Activated CD4-positive, alpha-beta T cell treated with anti-CD3 and anti-CD28 coated beads, Interleukin-2, amount 10 ng/mL, durations not matched to agents 24 days and 14 days (primary cell): ENCODE measurements at regions not wholly inside any gene's neighbourhood (a gene's known extent, or its start where the extent isn't known, plus 50 kb on each side); places are given as distances from the start of the nearest gene placed in this dataset.
"Not testable (repeated sequence)": the region's sequence is repeated elsewhere in the genome, so short reads cannot be mapped to it uniquely, and the experiment has no call there.

Source experiments
- DNase-seq: peaks from one replicate; pipeline ENCODE4 v3.0.0; 2022
- H3K27ac Mint-ChIP-seq: one replicate; pipeline ENCODE4 v1.8.0; 2022; ENCODE audit warnings: mild to moderate bottlenecking, mixed read lengths
- H3K27me3 Mint-ChIP-seq: one replicate; pipeline ENCODE4 v1.8.0; 2022; ENCODE audit warnings: mixed read lengths
- H3K36me3 Mint-ChIP-seq: one replicate; pipeline ENCODE4 v1.8.0; 2022; ENCODE audit warnings: low read depth, mild to moderate bottlenecking, mixed read lengths
- H3K4me1 Mint-ChIP-seq: one replicate; pipeline ENCODE4 v1.8.0; 2021; ENCODE audit warnings: mixed read lengths
- H3K4me3 Mint-ChIP-seq: one replicate; pipeline ENCODE4 v1.8.0; 2022; ENCODE audit warnings: mild to moderate bottlenecking, moderate library complexity, mixed read lengths
- H3K9me3 Mint-ChIP-seq: one replicate; pipeline ENCODE4 v1.8.0; 2021; ENCODE audit warnings: mixed read lengths
- intact Hi-C: fragments of 100-400 bp; cut with micrococcal nuclease; formaldehyde crosslinking; loops from one replicate; pipeline ENCODE4 v1.15.1; 2023

- Mint-ChIP-seq H3K27ac (no peak overlapping the region), H3K4me3 (no peak overlapping the region), H3K4me1 (no peaks in the 10 kb centered on the region), H3K27me3 (no peaks in the 10 kb centered on the region), H3K9me3 (no peaks in the 10 kb centered on the region), H3K36me3 (no peaks in the 10 kb centered on the region)
- intact Hi-C loops = no loop called here
- no peak for DNase-seq
These were observed 263.3 kb upstream of the MVB12B start for GRCh38 chr9:126063326-126063725.

GRCh38 chr9:126066131-126066530 lies 260.5 kb upstream of the MVB12B start:
- no peaks in the 10 kb centered on the region for H3K36me3 Mint-ChIP-seq
- no peaks in the 10 kb centered on the region for H3K4me1 Mint-ChIP-seq
- no peak overlapping the region for H3K27ac Mint-ChIP-seq
- no peak overlapping the region for H3K4me3 Mint-ChIP-seq
- no peaks in the 10 kb centered on the region for H3K9me3 Mint-ChIP-seq
- no peak for DNase-seq
- intact Hi-C loops = no loop called here
- H3K27me3 Mint-ChIP-seq = no peaks in the 10 kb centered on the region

GRCh38 chr9:126067031-126067734 lies 259.4 kb upstream of the MVB12B start:
- Mint-ChIP-seq H3K4me1 (no peaks in the 10 kb centered on the region), H3K27me3 (no peaks in the 10 kb centered on the region), H3K27ac (no peak overlapping the region), H3K9me3 (no peaks in the 10 kb centered on the region), H3K4me3 (no peak overlapping the region), H3K36me3 (no peaks in the 10 kb centered on the region)
- intact Hi-C loops = no loop called here
- no peak for DNase-seq

- Mint-ChIP-seq H3K4me3 (no peak overlapping the region), H3K9me3 (no peaks in the 10 kb centered on the region), H3K27ac (no peak overlapping the region)
These were observed 257.9 kb upstream of the MVB12B start for GRCh38 chr9:126068534-126069230.

GRCh38 chr9:126069400-126069955 lies 257.2 kb upstream of the MVB12B start:
- Mint-ChIP-seq H3K4me3 (no peak overlapping the region), H3K9me3 (no peaks in the 10 kb centered on the region), H3K27ac (no peak overlapping the region), H3K27me3 (no peaks in the 10 kb centered on the region), H3K36me3 (no peaks in the 10 kb centered on the region), H3K4me1 (no peaks in the 10 kb centered on the region)
- DNase-seq = no peak
- intact Hi-C loops = no loop called here

More at GRCh38 chr9:126068534-126069230, 257.9 kb upstream of the MVB12B start:
- H3K36me3 Mint-ChIP-seq = no peaks in the 10 kb centered on the region
- DNase-seq = no peak
- no peaks in the 10 kb centered on the region for H3K4me1 Mint-ChIP-seq
- intact Hi-C loops = no loop called here
- H3K27me3 Mint-ChIP-seq = no peaks in the 10 kb centered on the region

- no peaks in the 10 kb centered on the region for H3K36me3 Mint-ChIP-seq
- no peak overlapping the region for H3K4me3 Mint-ChIP-seq
- H3K27ac Mint-ChIP-seq = no peak overlapping the region
- DNase-seq = no peak
- H3K27me3 Mint-ChIP-seq = no peaks in the 10 kb centered on the region
- no peaks in the 10 kb centered on the region for H3K4me1 Mint-ChIP-seq
- intact Hi-C loops = no loop called here
- no peaks in the 10 kb centered on the region for H3K9me3 Mint-ChIP-seq
These were observed 256.5 kb upstream of the MVB12B start for GRCh38 chr9:126070058-126070655.

GRCh38 chr9:126071076-126071750 lies 255.4 kb upstream of the MVB12B start:
- Mint-ChIP-seq H3K36me3 (no peaks in the 10 kb centered on the region), H3K9me3 (no peaks in the 10 kb centered on the region), H3K27ac (no peak overlapping the region), H3K4me3 (no peak overlapping the region), H3K4me1 (no peaks in the 10 kb centered on the region), H3K27me3 (no peaks in the 10 kb centered on the region)
- DNase-seq = no peak
- intact Hi-C loops = no loop called here

- H3K36me3 Mint-ChIP-seq, H3K9me3 Mint-ChIP-seq, H3K27ac Mint-ChIP-seq, intact Hi-C loops, H3K4me3 Mint-ChIP-seq, H3K27me3 Mint-ChIP-seq, H3K4me1 Mint-ChIP-seq, DNase-seq: not testable (repeated sequence)
These were observed 249.0 kb upstream of the MVB12B start for GRCh38 chr9:126077656-126078055.

GRCh38 chr9:126080641-126081040 lies 246.0 kb upstream of the MVB12B start:
- DNase-seq = no peak
- Mint-ChIP-seq H3K27ac (no peak overlapping the region), H3K4me3 (no peak overlapping the region), H3K27me3 (no peaks in the 10 kb centered on the region), H3K4me1 (peaks cover 9% of the 10 kb centered on the region), H3K36me3 (no peaks in the 10 kb centered on the region), H3K9me3 (no peaks in the 10 kb centered on the region)
- intact Hi-C loops = no loop called here

GRCh38 chr9:126081746-126082145 lies 244.9 kb upstream of the MVB12B start:
- no peaks in the 10 kb centered on the region for H3K27me3 Mint-ChIP-seq
- no peaks in the 10 kb centered on the region for H3K36me3 Mint-ChIP-seq
- H3K27ac Mint-ChIP-seq = no peak overlapping the region
- no peak overlapping the region for H3K4me3 Mint-ChIP-seq
- peaks cover 9% of the 10 kb centered on the region for H3K4me1 Mint-ChIP-seq
- DNase-seq = no peak
- intact Hi-C loops = no loop called here
- no peaks in the 10 kb centered on the region for H3K9me3 Mint-ChIP-seq

- H3K27ac Mint-ChIP-seq = no peak overlapping the region
- intact Hi-C loops = no loop called here
- no peaks in the 10 kb centered on the region for H3K9me3 Mint-ChIP-seq
- DNase-seq = no peak
- no peaks in the 10 kb centered on the region for H3K36me3 Mint-ChIP-seq
- H3K27me3 Mint-ChIP-seq = no peaks in the 10 kb centered on the region
- H3K4me3 Mint-ChIP-seq = no peak overlapping the region
- peaks cover 9% of the 10 kb centered on the region for H3K4me1 Mint-ChIP-seq
These were observed 242.6 kb upstream of the MVB12B start for GRCh38 chr9:126084008-126084407.

- H3K4me3 Mint-ChIP-seq = peak overlapping the region; percentile 22
- no peaks in the 10 kb centered on the region for H3K36me3 Mint-ChIP-seq
- H3K27me3 Mint-ChIP-seq = no peaks in the 10 kb centered on the region
- H3K27ac Mint-ChIP-seq = no peak overlapping the region
- no peaks in the 10 kb centered on the region for H3K9me3 Mint-ChIP-seq
- H3K4me1 Mint-ChIP-seq = peaks cover 9% of the 10 kb centered on the region
- intact Hi-C loops = no loop called here
- DNase-seq = no peak
These were observed 241.9 kb upstream of the MVB12B start for GRCh38 chr9:126084696-126085095.

GRCh38 chr9:126085170-126085569 lies 241.5 kb upstream of the MVB12B start:
- no peaks in the 10 kb centered on the region for H3K27me3 Mint-ChIP-seq
- no peaks in the 10 kb centered on the region for H3K36me3 Mint-ChIP-seq
- peaks cover 9% of the 10 kb centered on the region for H3K4me1 Mint-ChIP-seq
- no peaks in the 10 kb centered on the region for H3K9me3 Mint-ChIP-seq
- H3K27ac Mint-ChIP-seq = no peak overlapping the region
- DNase-seq = no peak
- no peak overlapping the region for H3K4me3 Mint-ChIP-seq
- intact Hi-C loops = no loop called here

GRCh38 chr9:126088336-126088735 lies 238.3 kb upstream of the MVB12B start:
- Mint-ChIP-seq H3K4me1 (peaks cover 9% of the 10 kb centered on the region), H3K27ac (no peak overlapping the region), H3K9me3 (no peaks in the 10 kb centered on the region), H3K36me3 (no peaks in the 10 kb centered on the region), H3K4me3 (no peak overlapping the region), H3K27me3 (no peaks in the 10 kb centered on the region)
- DNase-seq = no peak
- intact Hi-C loops = no loop called here
